ENCODE measurements at regions not wholly inside any gene's neighbourhood (a gene's known extent, or its start where the extent isn't known, plus 50 kb on each side); places are given as distances from the start of the nearest gene placed in this dataset.

DNA sequence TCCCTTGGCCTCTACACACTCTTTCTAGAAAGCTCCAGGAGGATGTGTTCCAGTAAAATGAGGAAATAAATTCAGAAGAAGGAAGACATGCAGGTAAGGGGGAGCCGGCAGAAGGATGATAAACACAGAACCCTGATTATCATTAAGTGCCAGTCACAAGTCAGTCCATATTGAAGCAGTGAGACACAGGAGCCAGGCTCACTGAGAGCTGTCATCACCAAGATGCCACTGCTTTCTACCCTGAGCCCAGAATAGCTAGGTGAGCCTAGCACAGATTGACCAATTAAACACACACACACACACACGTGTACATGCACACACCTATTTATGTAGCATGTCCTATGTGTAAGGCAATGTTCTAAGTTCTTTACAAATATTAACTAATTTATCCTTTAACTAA, 211.4 kb upstream of the IPO5 start:
- no peak overlapping the region for H3K4me3 ChIP-seq (ENCODE audit: control insufficient read depth, low read depth, low read length)
- TF ChIP-seq, protein P1, sequence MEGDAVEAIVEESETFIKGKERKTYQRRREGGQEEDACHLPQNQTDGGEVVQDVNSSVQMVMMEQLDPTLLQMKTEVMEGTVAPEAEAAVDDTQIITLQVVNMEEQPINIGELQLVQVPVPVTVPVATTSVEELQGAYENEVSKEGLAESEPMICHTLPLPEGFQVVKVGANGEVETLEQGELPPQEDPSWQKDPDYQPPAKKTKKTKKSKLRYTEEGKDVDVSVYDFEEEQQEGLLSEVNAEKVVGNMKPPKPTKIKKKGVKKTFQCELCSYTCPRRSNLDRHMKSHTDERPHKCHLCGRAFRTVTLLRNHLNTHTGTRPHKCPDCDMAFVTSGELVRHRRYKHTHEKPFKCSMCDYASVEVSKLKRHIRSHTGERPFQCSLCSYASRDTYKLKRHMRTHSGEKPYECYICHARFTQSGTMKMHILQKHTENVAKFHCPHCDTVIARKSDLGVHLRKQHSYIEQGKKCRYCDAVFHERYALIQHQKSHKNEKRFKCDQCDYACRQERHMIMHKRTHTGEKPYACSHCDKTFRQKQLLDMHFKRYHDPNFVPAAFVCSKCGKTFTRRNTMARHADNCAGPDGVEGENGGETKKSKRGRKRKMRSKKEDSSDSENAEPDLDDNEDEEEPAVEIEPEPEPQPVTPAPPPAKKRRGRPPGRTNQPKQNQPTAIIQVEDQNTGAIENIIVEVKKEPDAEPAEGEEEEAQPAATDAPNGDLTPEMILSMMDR (conservative IDR thresholded peaks at IDR 0.05; ENCODE audit: control insufficient read depth, insufficient read depth, low read depth, low read length): no peak
- no peak for DNase-seq (ENCODE audit: low read depth)

DNA sequence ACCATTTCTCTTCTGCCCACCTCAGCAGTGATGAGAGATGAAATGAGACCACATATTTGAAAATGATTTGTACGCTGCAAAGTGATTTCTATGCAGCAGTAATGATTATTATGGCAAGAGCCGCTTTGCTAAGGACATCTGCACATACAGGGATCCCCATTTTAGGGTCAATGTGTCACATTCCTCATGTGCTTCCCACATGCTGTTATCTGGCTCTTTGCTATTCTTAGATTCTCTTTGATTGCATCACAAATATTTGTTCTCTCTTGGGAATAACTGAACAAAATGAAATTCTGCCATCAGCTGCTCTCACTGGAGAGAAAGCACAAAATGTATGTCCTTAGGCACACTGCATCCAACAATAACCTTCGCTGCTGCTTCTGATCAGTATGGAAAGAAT, 209.5 kb upstream of the IPO5 start:
- no peak overlapping the region for H3K4me3 ChIP-seq (ENCODE audit: control insufficient read depth, low read depth, low read length)
- peak; percentile 69 for DNase-seq (ENCODE audit: low read depth)
- TF ChIP-seq, protein P1 (conservative IDR thresholded peaks at IDR 0.05; ENCODE audit: control insufficient read depth, insufficient read depth, low read depth, low read length): no peak

DNA sequence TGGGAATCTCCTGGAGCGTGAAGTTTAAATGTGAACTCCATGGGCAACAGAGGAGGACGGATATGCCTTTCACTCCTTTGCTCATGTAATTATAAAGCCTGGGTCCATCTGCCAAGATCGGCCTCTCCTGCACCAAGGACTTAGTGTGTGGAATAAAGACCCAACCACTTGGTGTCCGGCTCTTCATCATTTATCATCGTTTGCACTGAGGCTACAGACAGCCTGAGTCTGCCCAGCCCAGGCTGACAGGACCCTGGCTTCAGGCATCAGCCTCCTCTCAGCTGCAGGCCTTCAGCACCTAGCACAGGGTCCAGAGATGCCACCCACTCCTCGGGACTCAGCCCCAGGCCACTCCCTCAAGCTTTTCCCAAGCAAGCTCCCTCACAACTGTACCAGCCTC, 206.8 kb upstream of the IPO5 start:
- TF ChIP-seq, protein P1 (conservative IDR thresholded peaks at IDR 0.05; ENCODE audit: control insufficient read depth, insufficient read depth, low read depth, low read length): no peak
- DNase-seq (ENCODE audit: low read depth): no peak
- no peak overlapping the region for H3K4me3 ChIP-seq (ENCODE audit: control insufficient read depth, low read depth, low read length)

DNA sequence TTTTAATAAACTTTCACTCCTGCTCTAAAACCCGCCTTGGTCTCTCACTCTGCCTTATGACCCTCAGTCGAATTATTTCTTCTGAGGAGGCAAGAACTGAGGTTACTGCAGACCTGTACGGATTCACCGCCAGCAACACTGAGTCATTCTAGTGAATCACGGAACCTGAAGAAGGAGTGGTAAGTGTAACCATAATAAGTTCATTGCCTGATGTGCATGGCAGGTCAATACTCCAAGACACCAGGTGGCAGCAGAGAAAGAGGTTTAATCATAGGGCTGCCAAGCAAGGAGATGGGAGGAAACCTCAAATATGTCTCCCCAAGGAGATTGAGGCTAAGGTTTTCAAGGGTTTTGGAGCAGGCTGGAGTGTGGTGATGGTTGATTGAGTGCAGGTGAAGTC, 204.3 kb upstream of the IPO5 start:
- H3K4me3 ChIP-seq (ENCODE audit: control insufficient read depth, low read depth, low read length): no peak overlapping the region
- TF ChIP-seq, protein P1 (conservative IDR thresholded peaks at IDR 0.05; ENCODE audit: control insufficient read depth, insufficient read depth, low read depth, low read length): peak; percentile 34
- peak; percentile 54 for DNase-seq (ENCODE audit: low read depth)

DNA sequence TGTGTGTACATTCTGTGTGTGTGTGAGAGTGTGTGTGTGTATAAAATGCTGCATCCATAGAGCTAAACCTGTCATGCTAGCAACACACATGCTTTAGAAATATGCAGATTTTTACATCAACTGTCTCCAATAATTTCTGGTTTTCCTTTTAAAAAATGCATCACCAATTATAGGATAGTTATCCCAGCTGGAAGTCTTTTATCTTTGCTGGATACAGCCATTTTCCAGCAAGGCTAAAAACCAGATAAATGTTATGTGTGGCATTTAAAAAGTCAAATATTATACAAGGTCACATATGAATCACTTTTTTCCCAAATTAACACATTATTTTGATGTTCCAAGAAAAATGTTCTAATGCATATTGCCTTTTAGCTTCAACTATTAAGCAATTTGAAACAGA, 202.0 kb upstream of the IPO5 start:
- TF ChIP-seq, protein P1 (conservative IDR thresholded peaks at IDR 0.05; ENCODE audit: control insufficient read depth, insufficient read depth, low read depth, low read length): no peak
- no peak overlapping the region for H3K4me3 ChIP-seq (ENCODE audit: control insufficient read depth, low read depth, low read length)
- DNase-seq (ENCODE audit: low read depth): no peak

DNA sequence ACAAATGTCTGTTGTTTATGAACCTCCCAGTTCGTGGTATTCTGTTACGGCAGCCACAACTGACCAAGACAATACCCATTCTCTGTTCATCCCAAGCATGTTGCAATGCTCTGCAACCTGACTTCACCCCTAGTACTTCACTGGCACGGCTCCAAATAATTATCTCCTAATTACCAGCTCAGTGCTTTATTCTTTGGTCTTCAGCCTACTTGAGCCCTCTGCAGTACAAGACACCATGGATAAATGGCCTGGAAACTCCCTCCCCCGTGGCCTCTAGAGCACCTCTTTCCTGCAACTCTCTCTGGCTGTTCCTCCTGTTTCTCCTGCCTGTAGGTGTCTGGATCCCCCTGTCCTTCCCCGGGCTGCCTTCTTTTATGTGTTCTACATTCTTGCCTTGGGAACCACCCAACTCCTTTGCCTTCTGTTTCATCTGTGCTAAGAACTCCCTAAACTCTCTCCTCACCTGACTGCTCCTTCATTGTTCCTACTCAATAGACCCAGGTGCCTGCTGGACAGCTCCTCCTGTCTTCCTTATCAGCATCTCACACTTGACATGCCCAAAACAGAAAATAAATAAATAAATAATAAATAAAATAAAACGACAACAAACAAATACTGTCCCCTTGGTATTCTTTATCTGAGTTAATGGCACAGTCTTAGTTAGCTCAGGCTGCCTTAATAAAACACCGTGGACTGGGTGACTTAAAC, 200.4 kb upstream of the IPO5 start:
- DNase-seq (ENCODE audit: low read depth): no peak
- H3K4me3 ChIP-seq (ENCODE audit: control insufficient read depth, low read depth, low read length): no peak overlapping the region
- TF ChIP-seq, protein P1 (conservative IDR thresholded peaks at IDR 0.05; ENCODE audit: control insufficient read depth, insufficient read depth, low read depth, low read length): no peak
